Liver (tissue), 8 donors: ENCODE measurements at regions not wholly inside any gene's neighbourhood (a gene's known extent, or its start where the extent isn't known, plus 50 kb on each side); places are given as distances from the start of the nearest gene placed in this dataset.

Experiments
- DNase-seq: peaks from one replicate; pipeline ENCODE4 v3.0.0-alpha.2; 2017; ENCODE audit warnings: low spot score
- H3K27ac ChIP-seq, 2 donors: one replicate each; pipeline ENCODE4 v1.7.0; 2013; ENCODE audit warnings: inconsistent platforms in 2 of 2, low read length in 2 of 2, control low read depth in 1 of 2, low read depth in 1 of 2, mild to moderate bottlenecking in 1 of 2
- H3K27me3 ChIP-seq, 4 donors: one replicate each; pipeline versions ENCODE4 v1.6.1 to v1.7.0; 2013; ENCODE audit warnings: low read length in 3 of 4, inconsistent platforms in 1 of 4, mild to moderate bottlenecking in 1 of 4, moderate library complexity in 1 of 4; ENCODE audit not compliant: control insufficient read depth in 4 of 4, insufficient read depth in 4 of 4
- H3K36me3 ChIP-seq, 4 donors: one replicate each; pipeline versions ENCODE4 v1.6.1 to v1.7.0; 2013; ENCODE audit warnings: low read length in 3 of 4, mild to moderate bottlenecking in 3 of 4, low read depth in 1 of 4, moderate library complexity in 1 of 4; ENCODE audit not compliant: control insufficient read depth in 4 of 4, insufficient read depth in 3 of 4
- H3K4me1 ChIP-seq, 4 donors: one replicate each; pipeline versions ENCODE4 v1.6.1 to v1.7.0; 2013; ENCODE audit warnings: low read length in 3 of 4, mild to moderate bottlenecking in 3 of 4, moderate library complexity in 1 of 4; ENCODE audit not compliant: control insufficient read depth in 4 of 4, insufficient read depth in 4 of 4
- H3K4me3 ChIP-seq, 3 donors: one replicate each; pipeline versions ENCODE4 v1.6.1 to v1.7.0; 2013; ENCODE audit warnings: low read length in 3 of 3, control low read depth in 1 of 3, low read depth in 1 of 3, mild to moderate bottlenecking in 1 of 3
- H3K9ac ChIP-seq, 2 donors: one replicate each; pipeline ENCODE4 v1.7.0; 2013; ENCODE audit warnings: low read length in 2 of 2, mild to moderate bottlenecking in 2 of 2, moderate library complexity in 2 of 2, control low read depth in 1 of 2, low read depth in 1 of 2
- H3K9me3 ChIP-seq, 4 donors: one replicate each; pipeline versions ENCODE4 v1.6.1 to v1.7.0; 2013; ENCODE audit warnings: low read length in 3 of 4; ENCODE audit not compliant: control insufficient read depth in 4 of 4
- EGR1 ChIP-seq, 2 donors: IDR thresholded peaks; 2 replicates each; pipeline ENCODE4 v1.6.1; 2016 to 2018; ENCODE audit warnings: antibody characterized with exemption in 2 of 2, low read depth in 2 of 2
- FOXA1 ChIP-seq: IDR thresholded peaks from 2 replicates; pipeline ENCODE4 v1.6.1; 2016; ENCODE audit warnings: antibody characterized with exemption
- FOXA2 ChIP-seq: IDR thresholded peaks from 2 replicates; pipeline ENCODE4 v1.6.1; 2016; ENCODE audit warnings: antibody characterized with exemption
- HNF4A ChIP-seq, 2 donors: conservative IDR thresholded peaks; 2 replicates each; pipeline ENCODE4 v1.6.1; 2016; ENCODE audit warnings: antibody characterized with exemption in 2 of 2, mild to moderate bottlenecking in 2 of 2
- HNF4G ChIP-seq: IDR thresholded peaks from 2 replicates; pipeline ENCODE4 v1.6.1; 2016; ENCODE audit warnings: antibody characterized with exemption
- JUND ChIP-seq, 2 donors: IDR thresholded peaks; 2 replicates each; pipeline ENCODE4 v1.6.1; 2016; ENCODE audit warnings: antibody characterized with exemption in 2 of 2
- NR2F2 ChIP-seq: IDR thresholded peaks from 2 replicates; pipeline ENCODE4 v1.6.1; 2016; ENCODE audit warnings: antibody characterized with exemption
- RAD21 ChIP-seq, 2 donors: IDR thresholded peaks; 2 replicates each; pipeline ENCODE4 v1.6.1; 2016; ENCODE audit warnings: antibody characterized with exemption in 2 of 2, mild to moderate bottlenecking in 2 of 2
- RXRA ChIP-seq, 2 donors: IDR thresholded peaks; 2 replicates each; pipeline ENCODE4 v1.6.1; 2017 to 2018; ENCODE audit warnings: antibody characterized with exemption in 2 of 2, mild to moderate bottlenecking in 1 of 2
- SP1 ChIP-seq: IDR thresholded peaks from 2 replicates; pipeline ENCODE4 v1.6.1; 2018; ENCODE audit warnings: antibody characterized with exemption, mild to moderate bottlenecking
- TAF1 ChIP-seq: conservative IDR thresholded peaks from 2 replicates; pipeline ENCODE4 v1.6.1; 2016; ENCODE audit warnings: antibody characterized with exemption, mild to moderate bottlenecking
- WGBS: extraction: QIAGEN DNeasy Blood & Tissue Kit; methylation state at CpG from one replicate; pipeline ENCODE4 v1.1.7; 2013; 5-methylcytosine and 5-hydroxymethylcytosine counted together
- TF ChIP-seq, protein P1 (sequence below): IDR thresholded peaks from 2 replicates; pipeline ENCODE4 v1.6.1; 2016; ENCODE audit warnings: antibody characterized with exemption, mild to moderate bottlenecking
- TF ChIP-seq, protein P2 (sequence below): fragments of 150-350 bp; IDR thresholded peaks from 2 replicates; pipeline ENCODE4 v1.5.1; 2017; ENCODE audit warnings: improper control_type of control experiment, low read depth, low read length; ENCODE audit not compliant: missing input control
- TF ChIP-seq, protein P3 (sequence below): IDR thresholded peaks from 2 replicates; pipeline ENCODE4 v1.6.1; 2016; ENCODE audit warnings: antibody characterized with exemption
- donor health status: healthy.
- donor health status: healthy.
- donor health status: healthy.
- donor health status: healthy.
- donor health status: healthy.

DNA sequence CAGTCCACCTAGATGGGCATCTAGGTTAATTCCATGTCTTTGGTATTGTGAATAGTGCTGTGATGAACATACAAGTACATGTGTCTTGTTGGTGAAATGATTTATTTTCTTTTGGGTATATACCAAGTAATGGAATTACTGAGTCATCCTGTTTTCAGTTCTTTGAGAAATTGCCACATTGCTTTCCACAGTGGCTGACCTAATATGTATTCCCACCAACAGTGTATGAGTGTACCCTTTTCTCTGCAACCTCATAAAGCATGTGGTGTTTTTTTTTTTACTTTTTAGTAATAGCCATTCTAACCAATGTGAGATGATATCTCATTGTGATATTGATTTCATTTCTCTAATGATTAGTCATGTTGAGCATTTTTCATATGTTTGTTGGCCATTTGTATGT is 86.0 kb upstream of the NDN start:
- no peak overlapping the region for H3K9ac ChIP-seq
- no peak overlapping the region for H3K4me3 ChIP-seq
- no peaks in the 10 kb centered on the region for H3K36me3 ChIP-seq
- H3K4me1 ChIP-seq = no peaks in the 10 kb centered on the region
- no peak for DNase-seq
- H3K9me3 ChIP-seq = peaks cover 0 to 2% (median 0%) of the 10 kb centered on the region in 4 donors
- TF ChIP-seq FOXA2 (no peak), FOXA1 (no peak), JUND (IDR thresholded peaks at IDR 0.05) (no peak), EGR1 (IDR thresholded peaks at IDR 0.05; ENCODE audit: low read depth in 2 of 2) (no peak), HNF4A (conservative IDR thresholded peaks at IDR 0.05) (no peak), RXRA (IDR thresholded peaks at IDR 0.05) (no peak), SP1 (no peak), TAF1 (no peak), RAD21 (IDR thresholded peaks at IDR 0.05) (no peak), NR2F2 (no peak), HNF4G (no peak)
- TF ChIP-seq, protein P1, sequence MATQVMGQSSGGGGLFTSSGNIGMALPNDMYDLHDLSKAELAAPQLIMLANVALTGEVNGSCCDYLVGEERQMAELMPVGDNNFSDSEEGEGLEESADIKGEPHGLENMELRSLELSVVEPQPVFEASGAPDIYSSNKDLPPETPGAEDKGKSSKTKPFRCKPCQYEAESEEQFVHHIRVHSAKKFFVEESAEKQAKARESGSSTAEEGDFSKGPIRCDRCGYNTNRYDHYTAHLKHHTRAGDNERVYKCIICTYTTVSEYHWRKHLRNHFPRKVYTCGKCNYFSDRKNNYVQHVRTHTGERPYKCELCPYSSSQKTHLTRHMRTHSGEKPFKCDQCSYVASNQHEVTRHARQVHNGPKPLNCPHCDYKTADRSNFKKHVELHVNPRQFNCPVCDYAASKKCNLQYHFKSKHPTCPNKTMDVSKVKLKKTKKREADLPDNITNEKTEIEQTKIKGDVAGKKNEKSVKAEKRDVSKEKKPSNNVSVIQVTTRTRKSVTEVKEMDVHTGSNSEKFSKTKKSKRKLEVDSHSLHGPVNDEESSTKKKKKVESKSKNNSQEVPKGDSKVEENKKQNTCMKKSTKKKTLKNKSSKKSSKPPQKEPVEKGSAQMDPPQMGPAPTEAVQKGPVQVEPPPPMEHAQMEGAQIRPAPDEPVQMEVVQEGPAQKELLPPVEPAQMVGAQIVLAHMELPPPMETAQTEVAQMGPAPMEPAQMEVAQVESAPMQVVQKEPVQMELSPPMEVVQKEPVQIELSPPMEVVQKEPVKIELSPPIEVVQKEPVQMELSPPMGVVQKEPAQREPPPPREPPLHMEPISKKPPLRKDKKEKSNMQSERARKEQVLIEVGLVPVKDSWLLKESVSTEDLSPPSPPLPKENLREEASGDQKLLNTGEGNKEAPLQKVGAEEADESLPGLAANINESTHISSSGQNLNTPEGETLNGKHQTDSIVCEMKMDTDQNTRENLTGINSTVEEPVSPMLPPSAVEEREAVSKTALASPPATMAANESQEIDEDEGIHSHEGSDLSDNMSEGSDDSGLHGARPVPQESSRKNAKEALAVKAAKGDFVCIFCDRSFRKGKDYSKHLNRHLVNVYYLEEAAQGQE = no peak
- TF ChIP-seq, protein P2, sequence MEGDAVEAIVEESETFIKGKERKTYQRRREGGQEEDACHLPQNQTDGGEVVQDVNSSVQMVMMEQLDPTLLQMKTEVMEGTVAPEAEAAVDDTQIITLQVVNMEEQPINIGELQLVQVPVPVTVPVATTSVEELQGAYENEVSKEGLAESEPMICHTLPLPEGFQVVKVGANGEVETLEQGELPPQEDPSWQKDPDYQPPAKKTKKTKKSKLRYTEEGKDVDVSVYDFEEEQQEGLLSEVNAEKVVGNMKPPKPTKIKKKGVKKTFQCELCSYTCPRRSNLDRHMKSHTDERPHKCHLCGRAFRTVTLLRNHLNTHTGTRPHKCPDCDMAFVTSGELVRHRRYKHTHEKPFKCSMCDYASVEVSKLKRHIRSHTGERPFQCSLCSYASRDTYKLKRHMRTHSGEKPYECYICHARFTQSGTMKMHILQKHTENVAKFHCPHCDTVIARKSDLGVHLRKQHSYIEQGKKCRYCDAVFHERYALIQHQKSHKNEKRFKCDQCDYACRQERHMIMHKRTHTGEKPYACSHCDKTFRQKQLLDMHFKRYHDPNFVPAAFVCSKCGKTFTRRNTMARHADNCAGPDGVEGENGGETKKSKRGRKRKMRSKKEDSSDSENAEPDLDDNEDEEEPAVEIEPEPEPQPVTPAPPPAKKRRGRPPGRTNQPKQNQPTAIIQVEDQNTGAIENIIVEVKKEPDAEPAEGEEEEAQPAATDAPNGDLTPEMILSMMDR = no peak
- TF ChIP-seq, protein P3, sequence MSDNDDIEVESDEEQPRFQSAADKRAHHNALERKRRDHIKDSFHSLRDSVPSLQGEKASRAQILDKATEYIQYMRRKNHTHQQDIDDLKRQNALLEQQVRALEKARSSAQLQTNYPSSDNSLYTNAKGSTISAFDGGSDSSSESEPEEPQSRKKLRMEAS = no peak
- H3K27ac ChIP-seq = no peak overlapping the region
- H3K27me3 ChIP-seq = no peaks in the 10 kb centered on the region

DNA sequence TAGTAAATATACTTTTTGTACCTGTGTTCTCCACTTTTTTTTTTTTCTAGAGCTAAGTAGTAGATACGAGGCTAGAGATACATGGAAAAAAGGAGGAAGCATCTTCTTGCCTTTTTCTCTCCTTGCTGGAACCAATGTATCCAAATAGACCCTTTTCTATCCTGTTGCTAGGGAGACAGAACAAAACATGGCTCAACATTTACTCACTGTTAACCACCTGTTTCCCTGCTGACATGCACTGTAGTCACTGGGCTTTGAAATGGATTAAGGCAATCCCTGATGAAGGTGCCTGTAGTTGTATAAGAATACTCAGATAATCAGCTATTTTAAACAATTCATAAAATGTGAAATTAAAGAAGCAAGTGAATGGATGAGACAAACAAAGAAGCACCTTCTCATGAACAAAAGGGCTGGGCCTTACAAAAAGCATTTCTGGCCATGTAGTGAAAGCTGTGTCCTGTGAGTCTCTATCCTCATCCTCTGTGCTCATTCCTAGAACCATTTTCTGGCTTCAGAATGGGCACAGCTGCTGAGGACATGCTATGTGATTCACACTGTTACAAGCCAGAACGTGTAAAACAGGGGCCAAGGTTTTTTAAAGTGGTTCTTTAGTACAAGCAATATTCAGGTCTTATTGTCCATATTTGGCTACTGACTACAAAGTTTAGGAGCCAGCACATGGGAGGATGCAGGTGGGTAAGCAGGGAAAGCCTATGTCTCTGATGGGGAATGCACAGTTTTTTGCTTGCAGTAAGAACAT is 100.4 kb upstream of the NDN start:
- Histone ChIP-seq H3K4me1 (no peaks in the 10 kb centered on the region), H3K9ac (no peak overlapping the region), H3K27ac (no peak overlapping the region), H3K9me3 (no peaks in the 10 kb centered on the region), H3K27me3 (no peaks in the 10 kb centered on the region), H3K4me3 (no peak overlapping the region), H3K36me3 (no peaks in the 10 kb centered on the region)
- no peak for DNase-seq
- no peak for TF ChIP-seq FOXA1
- 23% methylated on average over 2 of the region's 2 CpGs for WGBS
